Anterior cingulate cortex (tissue), 58 donors: ENCODE measurements at regions not wholly inside any gene's neighbourhood (a gene's known extent, or its start where the extent isn't known, plus 50 kb on each side); places are given as distances from the start of the nearest gene placed in this dataset.
A peak's percentile ranks its signal among the peaks of the same experiment; 100 is the strongest.
"Not testable (repeated sequence)": the region's sequence is repeated elsewhere in the genome, so short reads cannot be mapped to it uniquely, and the experiment has no call there.

Experiments
- DNase-seq, 58 donors: peaks; one replicate each; lab custom pipeline; 2025; lab: John Stamatoyannopoulos, UW

DNA sequence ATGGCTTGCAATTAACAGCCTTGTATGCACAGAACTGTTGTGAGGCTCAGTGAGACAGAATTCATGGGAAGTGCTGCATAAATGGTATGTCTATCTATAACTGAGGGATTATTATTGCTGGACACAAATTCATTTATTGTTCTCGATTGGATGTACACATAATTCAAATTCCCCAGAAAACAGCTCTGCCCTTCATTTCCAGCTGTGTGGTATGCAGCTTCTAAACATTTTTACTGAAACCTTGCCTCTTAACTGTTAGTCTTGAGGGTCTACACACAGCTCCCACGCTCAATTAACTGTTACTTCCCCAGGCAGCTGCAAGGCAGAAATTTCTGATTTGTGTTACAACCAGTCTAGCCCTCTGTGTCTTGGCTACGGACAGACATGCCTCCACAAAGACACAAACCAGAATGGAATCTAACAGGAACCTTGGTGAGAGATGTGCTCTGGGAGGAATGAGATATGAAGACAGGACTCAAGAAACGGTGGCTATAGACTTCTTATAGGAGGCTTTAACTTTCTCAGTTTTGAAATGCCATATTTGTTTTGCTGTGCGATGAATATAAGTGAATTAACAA lies 139.7 kb upstream of the TBL1XR1 start:
- no peak for DNase-seq

DNA sequence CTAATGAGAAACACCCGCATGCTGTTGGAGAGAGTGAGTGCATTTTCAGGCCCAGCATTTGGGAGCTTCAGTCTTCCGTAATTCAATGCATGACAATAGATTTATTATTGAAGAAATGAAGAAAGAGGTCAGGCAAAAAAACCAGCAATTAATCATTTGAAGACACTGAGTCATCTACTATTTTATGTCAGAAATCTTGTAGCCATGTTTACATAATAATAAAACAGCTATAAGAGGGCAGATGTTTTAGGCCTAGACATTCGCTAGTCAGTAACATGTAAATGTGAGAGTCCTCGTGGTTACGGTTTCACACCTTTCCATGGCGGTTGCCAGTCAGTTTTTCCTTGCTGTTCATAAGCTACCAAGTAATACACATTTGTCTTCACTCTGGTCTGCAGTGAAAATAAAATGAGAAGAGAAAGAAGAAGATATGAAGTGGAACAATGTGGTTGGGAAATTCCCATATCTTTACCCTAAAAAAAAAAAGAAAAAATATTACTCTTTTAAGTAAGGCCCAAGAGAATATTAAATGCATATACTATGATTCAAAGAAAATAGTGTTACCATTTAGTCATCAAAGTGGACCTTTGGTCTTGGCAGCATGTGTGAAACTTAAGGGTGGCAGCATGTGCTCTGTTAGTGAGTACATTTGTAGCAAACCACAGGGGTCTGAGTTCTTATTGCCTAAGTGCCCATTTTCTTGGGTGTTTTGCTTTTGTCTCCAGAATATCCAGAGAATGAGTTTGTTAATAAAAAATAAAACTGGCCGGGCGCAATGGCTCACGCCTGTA lies 140.5 kb upstream of the TBL1XR1 start:
- no peak for DNase-seq

GRCh38 chr3:177338697-177339219 lies 141.5 kb upstream of the TBL1XR1 start:
- peak in 1 of 58 donors; percentile 25 for DNase-seq

DNA sequence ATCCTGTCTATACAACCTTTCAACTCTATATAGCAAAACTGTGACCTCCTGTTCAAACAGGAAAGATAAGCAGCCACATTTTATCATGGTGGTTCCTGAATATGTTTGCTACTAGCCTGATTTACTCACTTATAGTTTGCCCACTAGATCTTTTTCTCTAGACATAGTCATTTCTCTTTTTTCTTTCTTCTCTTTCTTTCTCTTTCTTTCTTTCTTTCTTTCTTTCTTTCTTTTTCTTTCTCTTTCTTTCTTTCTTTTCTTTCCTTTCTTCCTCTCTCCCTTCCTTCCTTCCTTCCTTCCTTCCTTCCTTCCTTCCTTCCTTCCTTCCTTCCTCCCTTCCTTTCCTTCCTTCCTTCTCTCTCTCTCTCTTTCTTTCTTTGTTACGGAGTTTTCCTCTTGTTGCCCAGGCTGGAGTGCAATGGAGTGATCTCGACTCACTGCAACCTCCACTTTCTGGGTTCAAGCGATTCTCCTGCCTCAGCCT lies 142.0 kb upstream of the TBL1XR1 start:
- not testable (repeated sequence) for DNase-seq

DNA sequence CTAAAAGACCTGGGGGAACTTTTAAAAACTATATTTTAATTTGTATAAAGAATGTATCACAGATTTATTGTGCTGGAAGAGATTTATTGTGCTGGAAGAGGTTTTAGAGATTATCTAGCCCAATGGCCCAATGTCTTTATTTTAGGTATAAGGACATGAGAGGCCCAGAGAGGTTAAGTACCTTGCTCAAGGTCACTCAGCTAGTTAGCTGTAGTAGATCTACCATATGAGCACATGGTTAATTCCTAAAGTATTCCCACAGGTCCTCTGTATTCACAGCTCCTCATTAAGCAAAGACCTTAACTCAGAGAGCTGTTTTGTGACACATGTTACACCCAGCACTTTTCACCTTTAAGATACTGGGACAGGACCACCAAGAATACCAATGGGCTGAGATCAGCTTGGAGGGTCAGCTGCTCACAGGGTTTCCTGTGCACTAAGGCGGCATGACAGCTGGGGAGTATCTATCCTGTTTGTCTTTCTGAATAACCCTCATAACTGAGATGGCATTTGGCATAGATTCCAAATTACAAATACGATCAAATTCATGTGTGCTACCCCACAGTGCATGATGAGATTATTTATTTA lies 143.1 kb upstream of the TBL1XR1 start:
- no peak for DNase-seq

DNA sequence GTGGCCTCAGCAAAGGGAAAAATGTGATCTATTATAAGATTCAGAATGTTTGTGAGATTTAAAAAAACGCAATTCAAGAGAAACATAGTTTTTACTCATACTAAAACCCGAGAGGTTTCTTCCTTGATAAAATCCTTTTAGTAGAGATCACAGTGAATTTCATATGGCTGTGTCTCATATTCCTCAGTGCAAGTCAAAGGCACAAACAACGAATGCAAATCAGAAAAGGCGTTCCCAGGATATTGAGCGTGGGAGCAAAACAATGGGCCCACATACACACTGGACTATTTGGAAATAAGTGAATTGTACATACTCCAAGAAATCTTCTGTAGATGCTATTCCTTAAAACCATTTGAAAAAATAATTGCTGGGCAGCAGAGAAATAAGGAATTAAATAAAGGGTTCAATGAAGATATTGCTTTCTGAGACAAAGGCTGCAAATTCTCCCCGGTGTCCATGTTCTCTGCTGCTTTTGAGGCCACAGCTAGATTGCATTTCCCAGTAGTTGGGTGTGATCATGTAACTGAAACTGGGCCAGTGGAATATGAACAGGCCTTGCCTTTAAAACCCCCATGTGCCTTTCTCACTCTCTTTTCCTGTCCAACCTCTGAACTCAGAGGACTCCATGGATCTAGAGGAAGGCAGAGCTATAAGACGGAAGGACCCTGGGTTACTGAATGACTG lies 144.6 kb upstream of the TBL1XR1 start:
- DNase-seq = no peak

DNA sequence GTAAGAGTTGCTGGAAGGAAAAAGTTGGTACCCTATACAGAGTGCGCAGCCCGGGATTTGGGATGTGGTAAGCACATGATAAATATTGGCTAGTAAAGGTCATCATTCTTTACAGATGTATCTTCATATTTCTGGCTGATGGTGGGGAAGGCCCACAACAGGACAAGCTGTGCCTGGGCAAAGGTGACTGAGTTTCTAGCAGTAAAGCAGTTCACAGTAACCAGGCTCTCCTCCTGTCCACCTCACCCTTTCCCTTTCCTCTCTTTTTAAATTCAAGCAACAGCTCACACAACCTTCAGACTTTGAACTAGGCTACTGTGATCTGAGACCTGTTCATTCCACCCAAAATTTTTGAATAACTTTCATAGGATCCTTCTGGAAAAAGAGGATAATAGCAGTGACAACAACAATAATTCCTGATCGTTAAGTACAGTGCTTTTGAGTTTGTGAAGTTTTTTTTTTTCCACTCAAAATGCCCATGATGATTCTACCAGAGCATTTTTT lies 145.9 kb upstream of the TBL1XR1 start:
- no peak for DNase-seq

DNA sequence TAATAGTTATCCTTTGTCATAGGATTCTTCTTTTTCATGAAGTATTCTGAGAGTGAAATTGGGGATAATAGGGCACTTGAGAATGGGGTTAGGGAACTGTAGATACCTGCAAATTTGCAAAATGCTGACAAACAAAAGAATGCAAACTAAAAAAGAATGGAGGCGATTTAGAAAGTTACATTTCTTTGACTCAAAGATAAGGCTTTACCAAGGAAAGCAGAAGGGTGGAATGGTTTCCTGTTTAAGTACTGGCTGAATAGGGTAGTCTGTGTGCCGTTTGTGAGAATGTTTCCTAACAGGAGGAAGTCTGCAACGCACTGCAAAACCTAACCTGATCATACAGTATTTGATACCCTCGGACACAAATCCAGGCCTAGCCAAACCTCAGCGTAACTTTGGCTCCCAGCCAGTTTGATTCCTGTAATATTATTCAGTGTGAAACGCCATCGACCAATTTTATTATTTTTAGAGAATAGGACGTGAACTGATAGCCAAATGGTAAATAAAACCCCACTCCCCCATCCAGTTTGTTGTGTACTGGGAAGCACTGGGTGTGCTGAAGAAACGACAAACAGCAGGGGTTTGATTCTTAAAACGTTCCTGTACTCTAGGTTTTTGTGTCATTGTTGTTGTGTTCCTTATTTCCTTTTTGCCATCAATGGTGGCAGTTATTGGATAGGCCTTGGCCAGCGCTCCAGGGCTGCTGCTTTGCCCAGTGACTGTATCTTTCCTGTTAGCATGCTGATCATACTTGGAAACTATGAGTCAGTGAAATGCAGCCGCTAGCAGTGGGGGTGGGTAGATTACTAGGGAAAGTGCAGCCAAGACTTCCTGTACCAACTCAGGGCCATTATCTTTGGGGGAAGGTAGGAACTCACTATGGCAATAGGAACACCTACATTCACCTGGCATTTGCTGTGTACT lies 148.0 kb upstream of the TBL1XR1 start:
- DNase-seq = peak in 55 of 58 donors; percentile 22 to 90 (median 61)

DNA sequence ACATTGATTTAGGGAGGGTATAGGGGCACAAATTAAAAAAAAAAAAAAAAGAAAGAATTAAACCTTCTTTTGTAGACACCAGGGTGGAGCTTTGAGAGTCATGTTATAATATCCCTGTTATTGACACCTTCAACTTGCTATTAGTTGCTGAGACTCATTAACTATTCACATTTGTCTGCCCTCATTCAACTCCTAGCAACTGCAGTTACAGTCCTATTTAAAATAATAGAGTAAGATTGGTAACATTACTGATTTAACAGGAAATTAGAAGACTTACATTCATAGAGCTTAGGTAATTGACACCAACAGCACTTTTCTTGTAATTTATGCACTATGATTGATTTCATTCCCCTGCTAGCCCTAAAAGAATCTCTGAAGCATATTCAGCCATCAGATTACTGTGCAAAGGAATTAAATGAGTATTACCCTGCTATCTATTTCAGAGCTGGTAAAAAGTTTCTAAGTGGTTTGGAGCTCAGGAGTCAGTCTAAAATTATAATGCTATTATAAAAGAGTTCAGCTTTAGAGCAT lies 148.8 kb upstream of the TBL1XR1 start:
- DNase-seq = no peak

DNA sequence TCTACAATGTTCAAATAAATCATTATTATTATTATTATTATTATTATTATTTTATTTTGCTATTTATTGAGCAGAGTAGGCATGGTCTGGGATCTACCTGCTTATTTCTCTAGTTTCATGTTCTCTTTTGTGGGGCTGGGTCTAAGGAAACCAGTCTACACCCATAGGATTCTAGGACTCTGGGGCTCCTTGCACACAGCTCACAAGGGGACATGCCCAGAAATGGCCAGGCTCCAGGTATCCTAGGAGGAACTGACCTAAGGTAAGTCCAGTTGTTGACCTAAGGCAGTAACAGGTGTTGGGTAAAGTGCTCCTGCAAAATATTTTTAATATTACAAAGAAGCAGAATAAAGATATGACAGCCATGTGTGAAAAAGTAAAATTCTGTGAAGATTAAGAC lies 149.6 kb upstream of the TBL1XR1 start:
- DNase-seq = no peak

- no peak for DNase-seq
Observed at GRCh38 chr3:177347611-177348010, 150.3 kb upstream of the TBL1XR1 start.

GRCh38 chr3:177348974-177349373 lies 151.7 kb upstream of the TBL1XR1 start:
- no peak for DNase-seq

DNA sequence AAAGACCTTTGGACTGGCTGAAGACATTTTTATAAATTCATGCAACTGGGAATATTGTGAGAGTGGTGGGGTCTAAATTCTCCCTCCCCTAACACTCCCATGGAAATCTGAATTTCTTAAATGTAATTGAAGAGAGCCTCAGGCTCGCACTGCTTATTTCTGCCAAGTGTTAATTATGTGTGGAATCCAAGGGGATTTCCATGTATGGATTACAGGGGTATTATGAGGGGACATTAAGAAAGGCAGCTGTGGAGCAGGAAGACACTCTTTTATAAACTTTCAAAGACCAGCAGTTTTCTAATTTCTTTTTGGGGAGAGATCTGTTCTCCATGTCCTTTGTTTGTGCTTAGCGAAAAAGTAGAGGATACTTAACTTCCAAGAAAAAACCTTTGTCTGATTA lies 152.1 kb upstream of the TBL1XR1 start:
- no peak for DNase-seq

DNA sequence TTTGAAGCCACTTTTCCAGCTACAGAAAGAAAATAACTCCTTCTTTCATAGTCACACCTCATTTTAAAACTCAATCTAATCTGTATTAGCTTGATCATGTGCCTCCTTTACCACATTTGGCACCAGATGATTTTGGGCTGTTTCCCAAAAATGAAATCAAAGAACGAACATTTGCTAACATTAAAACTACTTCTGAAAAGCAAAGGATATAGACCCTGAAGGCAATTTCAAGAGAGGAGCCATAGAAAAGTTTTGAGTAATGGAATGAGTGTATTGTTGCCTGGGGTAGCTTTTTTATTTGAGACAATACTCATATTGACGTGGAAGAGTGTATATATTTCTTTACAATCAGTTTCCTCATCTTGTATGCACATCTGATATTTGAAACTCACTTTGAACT lies 152.8 kb upstream of the TBL1XR1 start:
- DNase-seq = no peak

GRCh38 chr3:177351206-177351605 lies 153.9 kb upstream of the TBL1XR1 start:
- DNase-seq = no peak

GRCh38 chr3:177351757-177352158 lies 154.5 kb upstream of the TBL1XR1 start:
- DNase-seq = no peak

DNA sequence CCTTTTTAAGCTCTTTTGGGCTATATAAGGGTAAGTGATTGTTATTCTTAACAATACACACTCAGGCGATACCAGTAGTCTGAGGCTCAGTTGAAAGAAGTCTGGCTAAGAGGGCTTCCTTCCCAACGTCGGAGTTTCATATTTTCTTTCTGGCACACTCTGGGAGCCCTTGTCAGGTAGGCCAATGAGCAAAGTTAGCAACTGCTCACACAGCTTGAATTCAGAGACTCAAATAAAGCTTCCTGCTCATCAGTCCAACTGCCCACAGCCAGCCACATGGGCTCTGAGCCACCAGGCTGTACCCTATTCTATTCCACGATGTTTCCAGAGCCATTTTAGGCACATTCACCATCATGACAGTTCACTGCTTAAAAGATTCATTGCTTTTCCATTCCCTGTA lies 155.1 kb upstream of the TBL1XR1 start:
- no peak for DNase-seq

GRCh38 chr3:177353140-177353539 lies 155.9 kb upstream of the TBL1XR1 start:
- DNase-seq = no peak

DNA sequence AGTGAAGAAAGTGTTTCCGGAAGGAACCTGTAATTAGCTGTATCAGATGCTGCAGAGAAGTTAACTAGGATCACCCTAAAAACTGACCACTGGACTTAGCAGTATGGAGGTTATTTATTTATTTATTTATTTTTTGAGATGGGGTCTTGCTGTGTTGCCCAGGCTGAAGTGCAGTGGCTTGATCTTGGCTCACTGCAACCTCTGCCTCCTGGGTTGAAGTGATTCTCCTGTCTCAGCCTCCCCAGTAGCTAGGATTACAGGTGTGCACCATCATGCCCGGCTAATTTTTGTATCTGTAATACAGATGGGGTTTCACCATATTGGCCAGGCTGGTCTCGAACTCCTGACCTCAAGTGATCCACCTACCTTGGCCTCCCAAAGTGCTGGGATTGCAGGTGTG lies 156.6 kb upstream of the TBL1XR1 start:
- DNase-seq = not testable (repeated sequence)
